NCI-H1105 treated with DMSO at 0.1 percent for 48 hours (cell line): ENCODE measurements at regions not wholly inside any gene's neighbourhood (a gene's known extent, or its start where the extent isn't known, plus 50 kb on each side); places are given as distances from the start of the nearest gene placed in this dataset.
"Not testable (repeated sequence)": the region's sequence is repeated elsewhere in the genome, so short reads cannot be mapped to it uniquely, and the experiment has no call there.

Experiments
- DNase-seq: peaks from one replicate; lab custom pipeline; 2025; lab: John Stamatoyannopoulos, UW

- DNase-seq = no peak
Observed at GRCh38 chr4:91653067-91653466, 650.7 kb upstream of the GRID2 start.

GRCh38 chr4:91681091-91681490, 622.7 kb upstream of the GRID2 start:
- DNase-seq = no peak

DNA sequence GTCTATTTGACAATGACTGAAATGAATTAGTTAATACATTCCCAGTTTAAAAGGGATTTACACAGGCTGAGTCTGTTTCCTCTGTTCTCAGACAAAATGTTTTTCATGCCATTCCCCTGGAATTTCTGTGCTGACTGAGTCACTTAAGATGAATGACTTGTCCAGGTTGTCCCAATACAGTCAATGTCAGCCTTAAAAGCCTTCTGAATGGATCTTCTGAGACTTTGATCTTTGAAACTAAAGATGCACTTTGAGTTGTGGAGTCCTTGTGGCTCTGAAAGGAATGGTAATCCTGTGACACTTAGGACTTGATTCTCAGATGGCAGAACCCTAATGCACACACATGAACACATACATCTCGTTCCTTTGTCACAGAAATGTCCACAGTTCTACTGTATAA, 622.2 kb upstream of the GRID2 start:
- no peak for DNase-seq

DNA sequence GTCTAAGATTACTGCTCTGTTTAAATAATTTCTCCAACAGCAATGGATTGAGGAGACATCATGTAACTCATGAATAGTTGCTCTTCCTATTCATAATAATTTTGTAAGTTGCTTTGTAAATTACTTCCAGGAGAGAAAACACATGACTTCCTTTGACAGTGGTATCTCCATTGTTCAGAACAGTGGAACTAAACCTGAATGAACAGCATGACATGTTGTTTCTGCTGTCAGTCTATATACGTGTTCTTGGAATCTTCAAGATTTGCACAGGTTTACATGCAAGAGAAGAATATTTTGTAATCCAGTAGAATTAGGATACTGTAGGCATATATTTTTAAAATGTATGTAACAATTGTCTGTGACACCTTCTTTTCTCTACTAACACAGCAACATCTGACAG, 618.8 kb upstream of the GRID2 start:
- no peak for DNase-seq

- no peak for DNase-seq
Observed at GRCh38 chr4:91688413-91688812, 615.4 kb upstream of the GRID2 start.

DNA sequence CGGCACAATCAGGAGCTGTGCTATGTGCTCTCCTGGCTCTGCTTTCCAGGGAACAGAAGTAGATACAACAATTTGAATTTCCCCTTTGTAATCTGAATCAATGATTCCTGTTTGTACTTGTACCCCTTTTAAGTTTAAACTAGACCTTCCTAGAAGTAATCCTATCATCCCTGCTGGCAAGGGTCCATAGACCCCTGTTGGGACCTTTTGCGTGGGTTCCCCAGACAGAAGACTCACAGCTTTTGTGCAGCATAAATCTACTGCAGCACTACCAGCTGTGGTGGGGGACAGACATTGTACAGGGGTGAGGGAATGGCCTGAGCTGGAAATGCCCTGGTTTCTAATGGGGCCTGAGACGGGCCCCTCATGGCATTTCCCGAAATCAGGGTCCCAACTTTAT, 604.1 kb upstream of the GRID2 start:
- DNase-seq = not testable (repeated sequence)

- no peak for DNase-seq
Observed at GRCh38 chr4:91729851-91730250, 573.9 kb upstream of the GRID2 start.

- no peak for DNase-seq
Observed at GRCh38 chr4:91734682-91735081, 569.1 kb upstream of the GRID2 start.

GRCh38 chr4:91738831-91739230, 564.9 kb upstream of the GRID2 start:
- not testable (repeated sequence) for DNase-seq

DNA sequence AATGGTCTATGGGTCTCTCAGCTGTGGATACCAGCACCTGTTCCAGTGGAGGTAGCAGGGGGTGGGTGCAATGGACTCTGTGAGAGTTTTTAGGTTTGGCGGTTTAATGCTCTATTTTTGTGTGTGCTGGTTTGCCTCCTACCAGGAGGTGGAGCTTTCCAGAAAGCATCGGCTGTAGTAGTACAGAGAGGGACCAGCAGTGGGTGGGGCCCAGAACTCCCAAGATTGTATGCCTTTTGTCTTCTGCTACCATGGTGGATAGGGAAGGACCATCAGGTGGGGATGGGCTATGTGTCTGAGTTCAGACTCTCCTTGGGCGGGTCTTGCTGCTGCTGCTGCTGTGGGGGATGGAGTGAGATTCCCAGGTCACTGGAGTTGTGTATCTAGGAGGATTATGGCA, 557.2 kb upstream of the GRID2 start:
- no peak for DNase-seq

DNA sequence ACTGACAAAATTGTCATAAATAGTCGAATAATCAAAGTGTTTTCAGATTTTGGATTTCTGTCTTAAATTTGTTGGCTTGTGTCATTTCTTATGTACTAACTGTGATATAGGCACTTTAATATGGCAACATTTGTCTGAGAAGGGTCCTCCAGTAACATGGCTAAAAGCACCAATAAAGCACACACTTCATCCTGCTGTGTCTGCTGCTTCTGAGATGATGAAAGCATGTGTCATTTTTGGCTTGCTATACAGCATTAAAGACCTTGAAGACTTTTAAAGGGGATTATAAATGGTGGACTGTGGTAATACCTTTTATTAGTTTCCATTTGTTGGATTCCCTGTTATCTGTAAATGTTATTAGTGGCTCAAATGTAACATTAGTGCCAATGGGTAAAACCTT, 551.8 kb upstream of the GRID2 start:
- DNase-seq = no peak

DNA sequence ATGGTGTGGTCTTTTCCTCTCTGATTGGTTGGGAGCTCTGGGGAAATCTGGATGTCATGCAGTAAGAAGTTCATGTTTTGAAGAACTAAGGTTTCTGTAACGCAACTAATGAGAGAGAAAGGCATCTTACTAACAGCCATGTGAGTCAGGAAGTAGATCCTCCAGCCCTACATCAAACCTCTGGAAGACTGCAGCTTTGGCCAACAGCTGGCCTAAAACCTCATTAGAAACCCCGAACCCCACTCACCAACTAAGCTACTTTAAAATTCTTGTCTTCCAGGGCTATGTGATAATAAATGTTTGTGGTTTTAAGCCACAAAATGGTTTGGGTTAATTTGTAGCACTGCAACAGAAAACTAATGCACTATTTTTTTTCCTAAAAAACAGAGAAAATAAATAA, 549.0 kb upstream of the GRID2 start:
- no peak for DNase-seq

GRCh38 chr4:91758487-91758886, 545.3 kb upstream of the GRID2 start:
- no peak for DNase-seq

DNA sequence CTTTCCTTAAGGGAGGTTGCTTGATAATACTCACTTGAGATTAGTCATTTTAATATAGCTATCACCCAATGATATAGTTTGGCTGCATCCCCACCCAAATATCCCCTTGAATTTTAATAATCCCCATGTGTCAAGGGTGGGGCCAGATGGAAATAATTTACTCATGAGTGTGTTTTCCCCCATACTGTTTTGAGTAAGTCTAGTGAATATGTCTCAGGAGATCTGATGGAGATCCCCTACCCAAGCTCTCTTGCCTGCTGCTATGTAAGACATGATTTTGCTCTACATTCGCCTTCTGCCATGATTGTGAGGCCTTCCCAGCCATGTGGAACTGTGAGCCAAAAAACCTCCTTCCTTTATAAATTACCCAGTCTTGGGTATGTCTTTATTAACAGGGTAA, 539.7 kb upstream of the GRID2 start:
- no peak for DNase-seq

DNA sequence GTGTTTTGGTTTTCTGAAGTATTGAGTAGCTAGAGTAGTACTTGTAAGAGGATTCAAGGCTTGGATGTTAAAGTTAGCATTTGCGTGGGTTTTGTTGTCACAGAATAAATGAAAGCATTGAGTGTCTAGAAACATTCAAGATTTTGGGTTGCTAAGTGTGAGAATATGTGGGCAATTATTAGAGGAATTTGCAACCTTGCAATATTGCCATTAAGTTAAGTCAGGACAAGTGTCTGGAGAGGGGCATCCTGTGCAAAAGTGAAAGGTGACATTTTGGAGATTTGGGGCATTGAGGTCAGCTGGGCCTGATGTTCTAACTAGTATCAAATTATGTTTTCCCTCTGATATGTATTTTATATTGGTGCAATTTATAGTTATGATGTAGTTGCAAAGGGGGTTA, 533.9 kb upstream of the GRID2 start:
- no peak for DNase-seq

DNA sequence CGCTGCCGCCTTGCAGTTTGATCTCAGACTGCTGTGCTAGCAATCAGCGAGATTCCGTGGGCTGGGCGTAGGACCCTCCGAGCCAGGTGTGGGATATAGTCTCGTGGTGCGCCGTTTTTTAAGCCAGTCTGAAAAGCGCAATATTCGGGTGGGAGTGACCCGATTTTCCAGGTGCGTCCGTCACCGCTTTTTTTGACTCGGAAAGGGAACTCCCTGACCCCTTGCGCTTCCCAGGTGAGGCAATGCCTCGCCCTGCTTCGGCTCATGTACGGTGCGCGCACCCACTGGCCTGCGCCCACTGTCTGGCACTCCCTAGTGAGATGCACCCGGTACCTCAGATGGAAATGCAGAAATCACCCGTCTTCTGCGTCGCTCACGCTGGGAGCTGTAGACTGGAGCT, 512.1 kb upstream of the GRID2 start:
- DNase-seq = peak; percentile 34

DNA sequence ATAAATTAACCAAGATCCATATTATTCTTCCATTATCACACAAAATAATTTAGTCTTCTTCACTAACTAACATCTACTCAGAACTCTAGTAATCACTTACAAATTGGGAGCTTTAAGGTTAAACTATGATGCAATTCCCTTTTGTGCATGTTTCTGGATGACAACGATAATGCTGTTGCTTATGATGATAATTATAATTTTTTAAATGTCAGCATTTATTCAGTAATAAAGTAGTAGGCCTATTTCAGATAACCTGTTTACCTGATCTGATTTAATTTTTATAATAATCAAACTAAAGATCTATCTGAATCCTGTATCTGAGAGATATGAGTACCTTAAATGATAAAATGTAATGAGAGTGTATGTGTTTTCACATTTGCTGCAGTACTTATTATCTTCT, 507.8 kb upstream of the GRID2 start:
- DNase-seq = no peak

GRCh38 chr4:91812319-91812718, 491.4 kb upstream of the GRID2 start:
- DNase-seq = no peak

DNA sequence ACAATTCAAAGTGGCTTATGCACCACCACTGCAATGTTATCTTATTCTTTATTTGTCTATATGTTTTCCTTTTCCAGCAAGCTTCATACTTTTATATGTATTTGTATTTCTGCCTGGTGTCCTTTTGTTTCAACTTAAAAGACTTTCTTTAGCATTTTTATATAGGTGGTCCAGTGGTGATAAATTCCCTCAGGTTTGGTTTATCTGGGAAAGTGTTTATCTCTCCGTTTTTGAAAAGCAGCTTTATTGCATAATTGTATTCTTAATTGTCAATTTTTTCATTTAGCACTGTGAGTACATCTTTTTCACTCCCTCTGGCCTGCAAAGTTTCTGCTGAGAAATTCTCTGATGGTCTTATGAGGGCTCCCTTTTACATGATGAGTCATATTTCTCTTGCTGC, 479.0 kb upstream of the GRID2 start:
- DNase-seq = no peak

DNA sequence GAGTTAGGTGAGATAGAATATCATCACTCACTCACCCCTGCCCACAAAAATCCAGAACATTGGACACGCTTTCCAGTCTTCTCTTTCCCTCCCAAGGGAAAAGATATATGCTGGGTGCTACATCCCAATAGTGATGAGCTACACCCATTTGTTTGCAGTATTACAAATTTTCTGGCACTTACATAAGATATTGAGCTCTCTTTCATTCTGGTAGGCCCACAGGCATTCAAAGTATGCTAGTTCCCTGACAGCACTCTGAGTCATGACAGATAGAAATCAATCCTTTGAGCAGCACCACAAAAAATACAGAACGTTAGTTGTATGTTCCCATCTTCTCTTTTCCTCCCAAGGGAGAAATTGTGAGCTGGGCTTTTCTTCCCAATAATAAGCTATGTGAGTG, 477.6 kb upstream of the GRID2 start:
- no peak for DNase-seq

DNA sequence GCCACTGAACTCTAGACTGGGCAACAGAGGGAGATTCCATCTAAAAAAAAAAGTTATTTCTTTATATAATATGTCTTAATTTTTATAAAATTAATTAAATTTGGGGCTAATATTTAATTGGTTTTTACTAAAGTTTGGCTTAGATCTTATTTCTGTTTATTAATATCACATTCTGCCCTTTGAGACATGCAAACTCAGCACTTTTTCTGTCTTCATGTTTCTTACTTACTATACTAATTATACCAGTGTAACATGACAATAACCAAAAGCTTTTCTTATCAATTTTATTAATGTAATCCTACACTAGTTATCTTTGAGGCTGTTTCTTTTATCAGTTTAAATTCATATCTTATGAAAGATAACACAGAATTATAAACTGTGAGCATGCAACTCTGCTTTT, 475.9 kb upstream of the GRID2 start:
- no peak for DNase-seq

- no peak for DNase-seq
Observed at GRCh38 chr4:91829531-91829930, 474.2 kb upstream of the GRID2 start.

- DNase-seq = no peak
Observed at GRCh38 chr4:91830681-91831395, 472.9 kb upstream of the GRID2 start.

DNA sequence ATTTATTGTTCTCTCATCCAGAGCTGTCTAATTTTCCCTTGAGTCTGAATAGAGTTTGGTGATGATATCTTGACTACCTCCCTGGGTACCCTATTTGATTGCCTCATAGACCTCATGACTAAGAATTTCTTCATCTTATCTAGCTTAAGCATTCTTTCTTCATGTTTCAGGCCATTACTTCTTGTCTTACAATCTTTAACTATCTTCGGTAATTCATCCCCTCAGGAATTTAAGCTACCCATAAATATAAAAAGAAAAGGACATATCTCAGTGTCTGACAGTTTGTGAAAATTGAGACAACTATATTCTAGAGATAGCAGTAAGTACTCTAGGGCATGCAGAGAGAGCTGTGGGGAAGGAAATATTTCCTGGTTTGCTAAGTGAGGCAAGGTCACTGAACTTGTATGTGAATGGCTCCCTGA, 466.1 kb upstream of the GRID2 start:
- no peak for DNase-seq
